ENCODE measurements at regions not wholly inside any gene's neighbourhood (a gene's known extent, or its start where the extent isn't known, plus 50 kb on each side); places are given as distances from the start of the nearest gene placed in this dataset.
"Not testable (repeated sequence)": the region's sequence is repeated elsewhere in the genome, so short reads cannot be mapped to it uniquely, and the experiment has no call there.

DNA sequence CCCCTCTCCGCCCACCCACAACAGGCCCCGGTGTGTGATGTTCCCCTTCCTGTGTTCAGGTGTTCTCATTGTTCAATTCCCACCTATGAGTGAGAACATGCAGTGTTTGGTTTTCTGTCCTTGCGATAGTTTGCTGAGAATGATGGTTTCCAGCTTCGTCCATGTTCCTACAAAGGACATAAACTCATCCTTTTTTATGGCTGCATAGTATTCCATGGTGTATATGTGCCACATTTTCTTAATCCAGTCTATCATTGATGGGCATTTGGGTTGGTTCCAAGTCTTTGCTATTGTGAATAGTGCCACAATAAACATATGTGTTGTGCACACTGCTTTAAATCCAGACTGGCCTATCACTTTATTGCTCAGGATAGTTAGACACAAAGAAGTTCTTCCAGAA lies 309.1 kb downstream of the MTX2 start:
- TF ChIP-seq CBFB (CRISPR knock-in tag; IDR thresholded peaks at IDR 0.05; ENCODE audit: low read depth); NR2C2 (CRISPR knock-in tag; IDR thresholded peaks at IDR 0.05); CREB1 (CRISPR knock-in tag; IDR thresholded peaks at IDR 0.05): not testable (repeated sequence)
- TF ChIP-seq, protein P1, sequence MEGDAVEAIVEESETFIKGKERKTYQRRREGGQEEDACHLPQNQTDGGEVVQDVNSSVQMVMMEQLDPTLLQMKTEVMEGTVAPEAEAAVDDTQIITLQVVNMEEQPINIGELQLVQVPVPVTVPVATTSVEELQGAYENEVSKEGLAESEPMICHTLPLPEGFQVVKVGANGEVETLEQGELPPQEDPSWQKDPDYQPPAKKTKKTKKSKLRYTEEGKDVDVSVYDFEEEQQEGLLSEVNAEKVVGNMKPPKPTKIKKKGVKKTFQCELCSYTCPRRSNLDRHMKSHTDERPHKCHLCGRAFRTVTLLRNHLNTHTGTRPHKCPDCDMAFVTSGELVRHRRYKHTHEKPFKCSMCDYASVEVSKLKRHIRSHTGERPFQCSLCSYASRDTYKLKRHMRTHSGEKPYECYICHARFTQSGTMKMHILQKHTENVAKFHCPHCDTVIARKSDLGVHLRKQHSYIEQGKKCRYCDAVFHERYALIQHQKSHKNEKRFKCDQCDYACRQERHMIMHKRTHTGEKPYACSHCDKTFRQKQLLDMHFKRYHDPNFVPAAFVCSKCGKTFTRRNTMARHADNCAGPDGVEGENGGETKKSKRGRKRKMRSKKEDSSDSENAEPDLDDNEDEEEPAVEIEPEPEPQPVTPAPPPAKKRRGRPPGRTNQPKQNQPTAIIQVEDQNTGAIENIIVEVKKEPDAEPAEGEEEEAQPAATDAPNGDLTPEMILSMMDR (IDR thresholded peaks at IDR 0.05), result not testable (repeated sequence)
- TF ChIP-seq, protein P2, sequence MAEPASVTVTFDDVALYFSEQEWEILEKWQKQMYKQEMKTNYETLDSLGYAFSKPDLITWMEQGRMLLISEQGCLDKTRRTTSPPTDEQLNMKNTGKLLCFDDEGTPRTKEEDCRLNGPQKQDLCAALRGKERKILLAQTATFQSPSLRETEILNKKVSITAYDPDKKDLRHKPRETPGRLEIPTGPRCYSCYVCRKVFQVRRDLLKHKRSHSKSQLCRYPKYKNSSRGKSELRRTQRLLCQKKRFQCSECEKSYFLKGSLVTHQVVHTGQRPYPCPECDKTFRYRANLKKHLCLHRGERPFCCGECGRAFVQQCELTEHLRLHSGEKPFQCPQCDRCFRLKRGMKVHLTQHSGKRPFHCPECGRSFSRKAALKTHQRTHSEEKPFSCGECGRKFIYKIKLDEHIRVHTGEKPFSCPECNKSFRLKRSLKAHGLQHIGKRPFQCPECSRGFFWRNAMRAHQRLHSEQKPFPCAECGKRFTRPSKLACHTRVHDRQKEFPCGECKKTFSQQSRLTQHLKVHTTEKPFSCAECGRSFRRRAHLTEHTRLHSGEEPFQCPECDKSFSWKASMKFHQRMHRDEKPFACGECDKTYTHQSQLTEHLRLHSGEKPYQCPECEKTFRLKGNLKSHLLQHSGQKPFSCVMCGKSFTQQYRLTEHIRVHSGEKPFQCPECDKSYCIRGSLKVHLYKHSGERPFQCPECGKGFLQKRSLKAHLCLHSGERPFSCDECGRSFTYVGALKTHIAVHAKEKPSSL (CRISPR knock-in tag; conservative IDR thresholded peaks at IDR 0.05), result not testable (repeated sequence)
- TF ChIP-seq, protein P3, sequence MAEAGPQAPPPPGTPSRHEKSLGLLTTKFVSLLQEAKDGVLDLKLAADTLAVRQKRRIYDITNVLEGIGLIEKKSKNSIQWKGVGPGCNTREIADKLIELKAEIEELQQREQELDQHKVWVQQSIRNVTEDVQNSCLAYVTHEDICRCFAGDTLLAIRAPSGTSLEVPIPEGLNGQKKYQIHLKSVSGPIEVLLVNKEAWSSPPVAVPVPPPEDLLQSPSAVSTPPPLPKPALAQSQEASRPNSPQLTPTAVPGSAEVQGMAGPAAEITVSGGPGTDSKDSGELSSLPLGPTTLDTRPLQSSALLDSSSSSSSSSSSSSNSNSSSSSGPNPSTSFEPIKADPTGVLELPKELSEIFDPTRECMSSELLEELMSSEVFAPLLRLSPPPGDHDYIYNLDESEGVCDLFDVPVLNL (CRISPR knock-in tag; IDR thresholded peaks at IDR 0.05; ENCODE audit: borderline replicate concordance, low read depth), result not testable (repeated sequence)
- TF ChIP-seq, protein P4, sequence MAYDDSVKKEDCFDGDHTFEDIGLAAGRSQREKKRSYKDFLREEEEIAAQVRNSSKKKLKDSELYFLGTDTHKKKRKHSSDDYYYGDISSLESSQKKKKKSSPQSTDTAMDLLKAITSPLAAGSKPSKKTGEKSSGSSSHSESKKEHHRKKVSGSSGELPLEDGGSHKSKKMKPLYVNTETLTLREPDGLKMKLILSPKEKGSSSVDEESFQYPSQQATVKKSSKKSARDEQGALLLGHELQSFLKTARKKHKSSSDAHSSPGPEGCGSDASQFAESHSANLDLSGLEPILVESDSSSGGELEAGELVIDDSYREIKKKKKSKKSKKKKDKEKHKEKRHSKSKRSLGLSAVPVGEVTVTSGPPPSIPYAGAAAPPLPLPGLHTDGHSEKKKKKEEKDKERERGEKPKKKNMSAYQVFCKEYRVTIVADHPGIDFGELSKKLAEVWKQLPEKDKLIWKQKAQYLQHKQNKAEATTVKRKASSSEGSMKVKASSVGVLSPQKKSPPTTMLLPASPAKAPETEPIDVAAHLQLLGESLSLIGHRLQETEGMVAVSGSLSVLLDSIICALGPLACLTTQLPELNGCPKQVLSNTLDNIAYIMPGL (CRISPR knock-in tag; IDR thresholded peaks at IDR 0.05), result not testable (repeated sequence)

Data from WTC11 (cell line).